PC-9 (cell line): ENCODE measurements at regions not wholly inside any gene's neighbourhood (a gene's known extent, or its start where the extent isn't known, plus 50 kb on each side); places are given as distances from the start of the nearest gene placed in this dataset.

Experiments used
- BruUV-seq: library from RNA; stranded (reverse); fragments of 400-500 nt; replicated peaks from 2 replicates; lab custom pipeline; 2021; lab: Mats Ljungman, UMichigan
- CTCF ChIA-PET: fragments of 300-600 bp; sonication (Branson Sonifier 250); formaldehyde crosslinking; loops from one replicate; lab custom pipeline; 2022; ENCODE audit warnings: antibody characterized with exemption; lab: Charles Lee
- POLR2A ChIA-PET: fragments of 300-600 bp; sonication (Branson Sonifier 250); formaldehyde crosslinking; loops from one replicate; lab custom pipeline; 2022; ENCODE audit warnings: antibody characterized with exemption; ENCODE audit not compliant: unreplicated experiment; lab: Charles Lee
- DNase-seq, 2 experiments: peaks; one replicate each; pipeline versions ENCODE4 v3.0.0 to v3.0.0-alpha.2; 2015 to 2022; ENCODE audit warnings: mixed read lengths in 1 of 2
- H2AFZ ChIP-seq: fragments of 200-600 bp; sonication (generic); 2 replicates; pipeline ENCODE4 v1.8.1; 2017; ENCODE audit warnings: antibody characterized with exemption
- H3F3A ChIP-seq: fragments of 200-600 bp; sonication (generic); 2 replicates; pipeline ENCODE4 v1.8.1; 2017; ENCODE audit warnings: antibody characterized with exemption, mild to moderate bottlenecking, low read depth; ENCODE audit not compliant: insufficient read depth
- H3K27ac ChIP-seq: fragments of 200-600 bp; sonication (generic); 2 replicates; pipeline ENCODE4 v1.6.1; 2016; ENCODE audit warnings: mixed run types
- H3K27me3 ChIP-seq: fragments of 200-600 bp; sonication (generic); 2 replicates; pipeline ENCODE4 v1.6.1; 2016; ENCODE audit warnings: low read depth, mixed run types; ENCODE audit not compliant: insufficient read depth
- H3K36me3 ChIP-seq: fragments of 200-600 bp; sonication (generic); 2 replicates; pipeline ENCODE4 v1.6.1; 2016; ENCODE audit warnings: low read depth, mixed run types
- H3K4me1 ChIP-seq: fragments of 200-600 bp; sonication (generic); replicated peaks from 2 replicates; pipeline ENCODE4 v1.6.1; 2016; ENCODE audit warnings: mixed run types; ENCODE audit not compliant: insufficient read depth
- H3K4me2 ChIP-seq: fragments of 200-600 bp; sonication (generic); 2 replicates; pipeline ENCODE4 v1.6.1; 2017; ENCODE audit warnings: mixed run types
- H3K4me3 ChIP-seq: fragments of 200-600 bp; sonication (generic); 2 replicates; pipeline ENCODE4 v1.6.1; 2016; ENCODE audit warnings: mixed run types
- H3K79me2 ChIP-seq: fragments of 200-600 bp; sonication (generic); 2 replicates; pipeline ENCODE4 v1.6.1; 2017; ENCODE audit warnings: low read depth, mixed run types
- H3K9me2 ChIP-seq: fragments of 200-600 bp; sonication (generic); 2 replicates; pipeline ENCODE4 v1.8.1; 2017; ENCODE audit warnings: mild to moderate bottlenecking; ENCODE audit not compliant: insufficient read depth
- H3K9me3 ChIP-seq: fragments of 200-600 bp; sonication (generic); 2 replicates; pipeline ENCODE4 v1.8.1; 2016; ENCODE audit warnings: low read depth; ENCODE audit not compliant: insufficient read depth
- H4K20me1 ChIP-seq: fragments of 200-600 bp; sonication (generic); 2 replicates; pipeline ENCODE4 v1.8.1; 2017; ENCODE audit not compliant: insufficient read depth
- CTCF ChIP-seq: fragments of 200-600 bp; sonication (generic); conservative IDR thresholded peaks from 2 replicates; pipeline ENCODE4 v1.6.1; 2017; ENCODE audit warnings: mixed run types, antibody characterized with exemption, mild to moderate bottlenecking, moderate library complexity
- EZH2 ChIP-seq: fragments of 200-600 bp; sonication (generic); IDR thresholded peaks from 2 replicates; pipeline ENCODE4 v1.8.0; 2017; ENCODE audit warnings: antibody characterized with exemption, low read depth
- intact Hi-C: fragments of 100-400 bp; cut with micrococcal nuclease; formaldehyde crosslinking; loops from one replicate; pipeline ENCODE4 v1.10.0; 2022; ENCODE audit not compliant: unreplicated experiment

- Histone ChIP-seq H2AFZ (no peak overlapping the region), H4K20me1 (no peaks in the 10 kb centered on the region), H3K4me2 (no peak overlapping the region), H3K79me2 (no peaks in the 10 kb centered on the region), H3K9me3 (no peaks in the 10 kb centered on the region), H3K9me2 (no peaks in the 10 kb centered on the region), H3F3A (no peaks in the 10 kb centered on the region), H3K4me3 (no peak overlapping the region), H3K4me1 (no peaks in the 10 kb centered on the region), H3K27me3 (no peaks in the 10 kb centered on the region), H3K27ac (no peak overlapping the region), H3K36me3 (no peaks in the 10 kb centered on the region)
- no peak for DNase-seq
- CTCF ChIA-PET: no interaction called here
- POLR2A ChIA-PET: no interaction called here
- intact Hi-C loops: no loop called here
- BruUV-seq: no TSS peak
- TF ChIP-seq CTCF: no peak
- TF ChIP-seq EZH2: no peak
These were observed 157.5 kb upstream of the TBX18 start for GRCh38 chr6:84921891-84922290.

- H3K79me2 ChIP-seq: no peaks in the 10 kb centered on the region
- no peaks in the 10 kb centered on the region for H3K9me2 ChIP-seq
- no peaks in the 10 kb centered on the region for H3K27me3 ChIP-seq
- TF ChIP-seq CTCF (no peak), EZH2 (no peak)
- ChIA-PET CTCF (no interaction called here), POLR2A (no interaction called here)
- no peak for DNase-seq
- no peaks in the 10 kb centered on the region for H3K4me1 ChIP-seq
- no peaks in the 10 kb centered on the region for H3K36me3 ChIP-seq
- no peak overlapping the region for H3K4me2 ChIP-seq
- BruUV-seq: no TSS peak
- no peak overlapping the region for H3K27ac ChIP-seq
- no peaks in the 10 kb centered on the region for H3F3A ChIP-seq
- H2AFZ ChIP-seq: no peak overlapping the region
- no peaks in the 10 kb centered on the region for H4K20me1 ChIP-seq
- no peak overlapping the region for H3K4me3 ChIP-seq
- intact Hi-C loops: no loop called here
- H3K9me3 ChIP-seq: no peaks in the 10 kb centered on the region
These were observed 155.6 kb upstream of the TBX18 start for GRCh38 chr6:84920021-84920420.

- intact Hi-C loops: no loop called here
- no peaks in the 10 kb centered on the region for H3K36me3 ChIP-seq
- H3K27me3 ChIP-seq: no peaks in the 10 kb centered on the region
- H4K20me1 ChIP-seq: no peaks in the 10 kb centered on the region
- no peak overlapping the region for H3K27ac ChIP-seq
- H3F3A ChIP-seq: no peaks in the 10 kb centered on the region
- BruUV-seq: no TSS peak
- no peaks in the 10 kb centered on the region for H3K4me1 ChIP-seq
- no peaks in the 10 kb centered on the region for H3K9me3 ChIP-seq
- no peak overlapping the region for H3K4me2 ChIP-seq
- H2AFZ ChIP-seq: no peak overlapping the region
- TF ChIP-seq EZH2: no peak
- TF ChIP-seq CTCF: no peak
- DNase-seq: no peak
- no peak overlapping the region for H3K4me3 ChIP-seq
- H3K9me2 ChIP-seq: no peaks in the 10 kb centered on the region
- ChIA-PET CTCF (no interaction called here), POLR2A (no interaction called here)
- H3K79me2 ChIP-seq: no peaks in the 10 kb centered on the region
These were observed 152.3 kb upstream of the TBX18 start for GRCh38 chr6:84916704-84917103.
